H9 (cell line): ENCODE measurements at regions not wholly inside any gene's neighbourhood (a gene's known extent, or its start where the extent isn't known, plus 50 kb on each side); places are given as distances from the start of the nearest gene placed in this dataset.

ENCODE experiments used
- DNase-seq: peaks from one replicate; pipeline ENCODE4 v3.0.0-alpha.2; 2017
- H2AFZ ChIP-seq: one replicate; pipeline ENCODE4 v1.6.1; 2013; ENCODE audit warnings: mild to moderate bottlenecking, low read length, control low read depth, moderate library complexity
- H2AK5ac ChIP-seq: 2 replicates; pipeline ENCODE4 v1.6.1; 2013; ENCODE audit warnings: low read length, control low read depth, mixed read lengths; ENCODE audit not compliant: insufficient read length
- H2BK120ac ChIP-seq: one replicate; pipeline ENCODE4 v1.6.1; 2013; ENCODE audit warnings: low read depth, mild to moderate bottlenecking, low read length, control low read depth, inconsistent platforms; ENCODE audit not compliant: poor library complexity, severe bottlenecking
- H2BK12ac ChIP-seq: 2 replicates; pipeline ENCODE4 v1.6.1; 2013; ENCODE audit warnings: low read length, control low read depth, mixed read lengths, low read depth; ENCODE audit not compliant: insufficient read length
- H2BK15ac ChIP-seq: 2 replicates; pipeline ENCODE4 v1.6.1; 2013; ENCODE audit warnings: low read depth, low read length, control low read depth
- H2BK20ac ChIP-seq: one replicate; pipeline ENCODE4 v1.6.1; 2013; ENCODE audit warnings: low read depth, mild to moderate bottlenecking, low read length, control low read depth, inconsistent platforms; ENCODE audit not compliant: poor library complexity, severe bottlenecking
- H2BK5ac ChIP-seq: 2 replicates; pipeline ENCODE4 v1.6.1; 2013; ENCODE audit warnings: low read length, control low read depth, mixed read lengths; ENCODE audit not compliant: insufficient read length
- H3K14ac ChIP-seq: 2 replicates; pipeline ENCODE4 v1.6.1; 2013; ENCODE audit warnings: low read length, control low read depth; ENCODE audit not compliant: insufficient read depth
- H3K18ac ChIP-seq: 2 replicates; pipeline ENCODE4 v1.6.1; 2013; ENCODE audit warnings: low read depth, mild to moderate bottlenecking, mixed read lengths, low read length, control low read depth; ENCODE audit not compliant: insufficient read length
- H3K23ac ChIP-seq: 2 replicates; pipeline ENCODE4 v1.6.1; 2013; ENCODE audit warnings: low read length, control low read depth, mixed read lengths, low read depth; ENCODE audit not compliant: insufficient read length
- H3K23me2 ChIP-seq: 2 replicates; pipeline ENCODE4 v1.6.1; 2013; ENCODE audit warnings: low read depth, mild to moderate bottlenecking, mixed read lengths, low read length, control low read depth; ENCODE audit not compliant: insufficient read length, poor library complexity, severe bottlenecking
- H3K27ac ChIP-seq: 2 replicates; pipeline ENCODE4 v1.5.1; 2013; ENCODE audit warnings: low read length, control low read depth, mixed read lengths, low read depth; ENCODE audit not compliant: insufficient read length
- H3K27me3 ChIP-seq: 2 replicates; pipeline ENCODE4 v1.6.1; 2013; ENCODE audit warnings: low read length, control low read depth, inconsistent platforms; ENCODE audit not compliant: insufficient read depth
- H3K4ac ChIP-seq: 2 replicates; pipeline ENCODE4 v1.6.1; 2013; ENCODE audit warnings: low read depth, mild to moderate bottlenecking, control low read depth, inconsistent platforms, low read length, moderate library complexity
- H3K4me1 ChIP-seq: 2 replicates; pipeline ENCODE4 v1.6.1; 2013; ENCODE audit warnings: low read length, control low read depth, inconsistent platforms; ENCODE audit not compliant: insufficient read depth
- H3K4me2 ChIP-seq: 2 replicates; pipeline ENCODE4 v1.6.1; 2013; ENCODE audit warnings: low read length, control low read depth, mixed read lengths; ENCODE audit not compliant: insufficient read length, insufficient read depth
- H3K56ac ChIP-seq: 2 replicates; pipeline ENCODE4 v1.6.1; 2013; ENCODE audit warnings: low read depth, mild to moderate bottlenecking, mixed read lengths, low read length, control low read depth; ENCODE audit not compliant: insufficient read length
- H3K79me1 ChIP-seq: 2 replicates; pipeline ENCODE4 v1.6.1; 2013; ENCODE audit warnings: low read depth, mild to moderate bottlenecking, moderate library complexity, low read length, control low read depth, inconsistent platforms; ENCODE audit not compliant: insufficient read depth, poor library complexity, severe bottlenecking
- H3K79me2 ChIP-seq: 2 replicates; pipeline ENCODE4 v1.6.1; 2013; ENCODE audit warnings: low read length, control low read depth, inconsistent platforms; ENCODE audit not compliant: insufficient read depth
- H3K9ac ChIP-seq: 2 replicates; pipeline ENCODE4 v1.6.1; 2013; ENCODE audit warnings: low read length, control low read depth, mixed read lengths; ENCODE audit not compliant: insufficient read length; ENCODE audit errors: extremely low read depth
- H3K9me3 ChIP-seq: one replicate; pipeline ENCODE4 v1.6.1; 2013; ENCODE audit warnings: low read depth, low read length, inconsistent platforms; ENCODE audit not compliant: control insufficient read depth
- H3T11ph ChIP-seq: one replicate; pipeline ENCODE4 v1.6.1; 2013; ENCODE audit warnings: mild to moderate bottlenecking, low read length, control low read depth, inconsistent platforms
- H4K20me1 ChIP-seq: one replicate; pipeline ENCODE4 v1.6.1; 2013; ENCODE audit not compliant: control insufficient read depth, insufficient read length, insufficient read depth
- H4K5ac ChIP-seq: 2 replicates; pipeline ENCODE4 v1.6.1; 2013; ENCODE audit warnings: low read depth, mild to moderate bottlenecking, mixed read lengths, low read length, control low read depth; ENCODE audit not compliant: insufficient read length
- H4K8ac ChIP-seq: replicated peaks from 2 replicates; pipeline ENCODE4 v1.6.1; 2013; ENCODE audit warnings: low read length, control low read depth, mixed read lengths, low read depth; ENCODE audit not compliant: insufficient read length
- H4K91ac ChIP-seq: 2 replicates; pipeline ENCODE4 v1.6.1; 2013; ENCODE audit warnings: low read depth, mild to moderate bottlenecking, moderate library complexity, mixed read lengths, low read length, control low read depth; ENCODE audit not compliant: insufficient read length
- H3K27ac Mint-ChIP-seq, 3 experiments: 2 replicates in 2 of 3; 3 replicates in 1 of 3; pipeline ENCODE4 v1.8.0; 2020 to 2021; ENCODE audit warnings: mixed read lengths in 3 of 3, mild to moderate bottlenecking in 1 of 3, moderate library complexity in 1 of 3
- H3K27me3 Mint-ChIP-seq: 2 replicates; pipeline ENCODE4 v1.8.0; 2021; ENCODE audit warnings: low read depth, mild to moderate bottlenecking, moderate library complexity, mixed read lengths
- H3K36me3 Mint-ChIP-seq, 3 experiments: 2 replicates in 2 of 3; 3 replicates in 1 of 3; pipeline ENCODE4 v1.8.0; 2020 to 2021; ENCODE audit warnings: low read depth in 3 of 3, mixed read lengths in 3 of 3; ENCODE audit not compliant: insufficient read depth in 1 of 3
- H3K4me1 Mint-ChIP-seq, 2 experiments: 2 replicates each; pipeline ENCODE4 v1.8.0; 2020; ENCODE audit warnings: mixed read lengths in 2 of 2
- H3K4me3 Mint-ChIP-seq, 2 experiments: 2 replicates in 1 of 2; 3 replicates in 1 of 2; pipeline ENCODE4 v1.8.0; 2020 to 2021; ENCODE audit warnings: mild to moderate bottlenecking in 2 of 2, mixed read lengths in 2 of 2, moderate library complexity in 1 of 2
- H3K9me3 Mint-ChIP-seq, 2 experiments: 2 replicates in 1 of 2; 3 replicates in 1 of 2; pipeline ENCODE4 v1.8.0; 2020; ENCODE audit warnings: mild to moderate bottlenecking in 2 of 2, mixed read lengths in 2 of 2, moderate library complexity in 1 of 2
- WGBS: extraction: QIAGEN DNeasy Blood & Tissue Kit; methylation state at CpG from one replicate; pipeline ENCODE4 v1.1.7; 2013; ENCODE audit warnings: missing lambda C conversion rate, low lambda C conversion rate, mixed read lengths; ENCODE audit not compliant: insufficient read length; ENCODE audit errors: extremely low coverage; 5-methylcytosine and 5-hydroxymethylcytosine counted together
- TF ChIP-seq, protein P1 (sequence below): fragments of 200-600 bp; sonication (generic); conservative IDR thresholded peaks from 3 replicates; pipeline ENCODE4 v1.8.0; 2021; ENCODE audit warnings: antibody characterized with exemption, mild to moderate bottlenecking

DNA sequence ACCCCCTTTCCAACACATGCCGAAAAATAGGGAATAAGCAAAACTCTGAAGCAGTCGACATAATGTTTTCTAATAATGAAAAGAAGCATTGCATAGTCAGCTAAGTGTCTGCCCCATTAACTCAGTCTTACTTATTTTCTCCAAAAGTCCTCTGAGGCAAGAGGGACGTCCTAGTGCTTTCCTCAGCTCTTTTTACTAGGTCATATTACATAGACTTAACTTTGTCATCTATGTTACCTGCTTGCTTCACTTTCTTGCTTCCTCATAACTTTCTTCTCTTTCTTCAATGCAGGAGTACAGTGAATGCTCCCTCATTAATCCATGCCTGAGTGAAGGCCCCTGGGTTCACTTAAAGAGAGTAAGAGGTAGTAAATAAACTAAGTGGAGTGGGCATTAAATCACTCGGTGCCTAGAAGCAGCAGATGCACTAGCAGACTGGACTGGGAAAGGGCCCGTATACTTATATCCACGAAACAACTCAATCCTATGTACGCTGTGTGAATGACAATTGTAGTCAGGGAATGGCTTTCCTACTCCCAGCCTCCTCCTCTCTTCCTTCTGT lies 210.5 kb upstream of the SPAG17 start:
- no peak overlapping the region for H3K18ac ChIP-seq
- WGBS: no CpG with 5 or more reads among the region's 7 CpGs
- no peak overlapping the region for H2AFZ ChIP-seq
- H3K9ac ChIP-seq: no peak overlapping the region
- no peak overlapping the region for H2BK120ac ChIP-seq
- H3K27me3 ChIP-seq: no peaks in the 10 kb centered on the region
- no peaks in the 10 kb centered on the region for H3K9me3 ChIP-seq
- H3K79me2 ChIP-seq: no peaks in the 10 kb centered on the region
- H3K4ac ChIP-seq: no peak overlapping the region
- no peak overlapping the region for H4K8ac ChIP-seq
- no peaks in the 10 kb centered on the region for H3K23me2 ChIP-seq
- no peak overlapping the region for H3K27ac ChIP-seq
- no peaks in the 10 kb centered on the region for H3K9me3 Mint-ChIP-seq
- no peak overlapping the region for H3K14ac ChIP-seq
- H2AK5ac ChIP-seq: no peak overlapping the region
- no peaks in the 10 kb centered on the region for H3K79me1 ChIP-seq
- no peak overlapping the region for H3K23ac ChIP-seq
- no peak for DNase-seq
- no peak overlapping the region for H2BK12ac ChIP-seq
- no peak overlapping the region for H3K56ac ChIP-seq
- no peaks in the 10 kb centered on the region for H4K20me1 ChIP-seq
- H4K5ac ChIP-seq: no peak overlapping the region
- H2BK20ac ChIP-seq: no peak overlapping the region
- H3K4me2 ChIP-seq: no peak overlapping the region
- H3K27me3 Mint-ChIP-seq: no peaks in the 10 kb centered on the region
- no peaks in the 10 kb centered on the region for H3K4me1 ChIP-seq
- H4K91ac ChIP-seq: no peak overlapping the region
- no peak overlapping the region for H2BK5ac ChIP-seq
- no peak overlapping the region for H3K4me3 Mint-ChIP-seq
- no peaks in the 10 kb centered on the region for H3K4me1 Mint-ChIP-seq
- TF ChIP-seq, protein P1, sequence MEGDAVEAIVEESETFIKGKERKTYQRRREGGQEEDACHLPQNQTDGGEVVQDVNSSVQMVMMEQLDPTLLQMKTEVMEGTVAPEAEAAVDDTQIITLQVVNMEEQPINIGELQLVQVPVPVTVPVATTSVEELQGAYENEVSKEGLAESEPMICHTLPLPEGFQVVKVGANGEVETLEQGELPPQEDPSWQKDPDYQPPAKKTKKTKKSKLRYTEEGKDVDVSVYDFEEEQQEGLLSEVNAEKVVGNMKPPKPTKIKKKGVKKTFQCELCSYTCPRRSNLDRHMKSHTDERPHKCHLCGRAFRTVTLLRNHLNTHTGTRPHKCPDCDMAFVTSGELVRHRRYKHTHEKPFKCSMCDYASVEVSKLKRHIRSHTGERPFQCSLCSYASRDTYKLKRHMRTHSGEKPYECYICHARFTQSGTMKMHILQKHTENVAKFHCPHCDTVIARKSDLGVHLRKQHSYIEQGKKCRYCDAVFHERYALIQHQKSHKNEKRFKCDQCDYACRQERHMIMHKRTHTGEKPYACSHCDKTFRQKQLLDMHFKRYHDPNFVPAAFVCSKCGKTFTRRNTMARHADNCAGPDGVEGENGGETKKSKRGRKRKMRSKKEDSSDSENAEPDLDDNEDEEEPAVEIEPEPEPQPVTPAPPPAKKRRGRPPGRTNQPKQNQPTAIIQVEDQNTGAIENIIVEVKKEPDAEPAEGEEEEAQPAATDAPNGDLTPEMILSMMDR: no peak
- H3K36me3 Mint-ChIP-seq: no peaks in the 10 kb centered on the region
- H3T11ph ChIP-seq: no peak overlapping the region
- no peak overlapping the region for H2BK15ac ChIP-seq
- H3K27ac Mint-ChIP-seq: no peak overlapping the region
